ENCODE measurements at regions not wholly inside any gene's neighbourhood (a gene's known extent, or its start where the extent isn't known, plus 50 kb on each side); places are given as distances from the start of the nearest gene placed in this dataset.

DNA sequence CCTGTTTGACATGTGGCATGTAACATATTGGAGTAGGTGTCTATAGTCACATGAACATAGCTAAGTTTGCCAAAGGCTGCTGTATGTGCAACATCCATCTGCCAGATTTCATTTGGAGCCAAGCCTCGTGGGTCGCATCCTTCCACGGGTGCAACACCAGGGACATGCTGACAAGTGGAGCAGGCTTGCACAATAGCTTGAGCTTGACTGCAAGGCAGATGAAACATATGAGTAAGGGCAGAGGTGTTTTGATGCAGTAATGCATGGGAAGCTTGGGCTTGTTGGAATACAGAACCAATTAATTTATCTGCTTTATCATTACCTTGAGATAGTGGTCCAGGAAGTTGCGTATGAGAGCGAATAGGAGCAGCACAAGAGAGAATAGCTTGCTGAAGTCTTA is 74.1 kb upstream of the BTN3A2 start:
- no peak for DNase-seq (ENCODE audit: low read depth)

GRCh38 chr6:26292709-26293108 is 72.3 kb upstream of the BTN3A2 start:
- DNase-seq (ENCODE audit: low read depth) = no peak

- DNase-seq (ENCODE audit: low read depth) = no peak
Measured at GRCh38 chr6:26294302-26294701, 70.7 kb upstream of the BTN3A2 start.

- DNase-seq (ENCODE audit: low read depth) = no peak
Measured at GRCh38 chr6:26295691-26296555, 69.1 kb upstream of the BTN3A2 start.

DNA sequence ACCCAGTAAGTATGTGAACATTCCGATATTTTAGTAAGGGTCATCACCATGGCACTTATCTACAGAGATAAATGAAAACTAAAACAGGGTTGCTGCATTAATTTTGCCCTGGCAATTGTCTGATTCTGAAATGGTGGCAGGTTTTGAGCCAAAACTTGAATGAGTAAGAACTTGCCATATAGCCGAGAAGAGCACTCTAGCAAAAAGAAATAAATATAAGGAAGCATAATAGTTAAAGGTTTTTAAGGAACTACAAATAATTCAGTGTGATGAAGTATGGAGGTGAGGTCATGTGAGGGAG is 68.5 kb upstream of the BTN3A2 start:
- DNase-seq (ENCODE audit: low read depth) = no peak

- no peak for DNase-seq (ENCODE audit: low read depth)
Measured at GRCh38 chr6:26296857-26297648, 67.9 kb upstream of the BTN3A2 start.

GRCh38 chr6:26299286-26300042 is 65.5 kb upstream of the BTN3A2 start:
- no peak for DNase-seq (ENCODE audit: low read depth)

DNA sequence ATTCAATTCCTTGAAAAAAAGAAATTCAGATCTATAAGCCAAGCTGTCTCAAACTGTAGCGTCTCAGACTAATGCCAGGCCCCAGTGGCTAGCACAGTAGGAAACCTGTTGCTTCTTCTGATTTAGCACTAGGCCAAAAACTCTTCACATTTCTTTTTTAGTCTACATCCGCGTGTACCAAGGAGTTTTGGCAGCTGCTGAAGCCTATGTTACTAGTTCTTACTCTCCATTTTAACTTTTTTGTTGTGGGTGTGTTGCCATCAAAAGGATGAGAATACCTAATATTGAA is 65.0 kb upstream of the BTN3A2 start:
- DNase-seq (ENCODE audit: low read depth) = no peak

- DNase-seq (ENCODE audit: low read depth) = no peak
Measured at GRCh38 chr6:26300359-26300758, 64.6 kb upstream of the BTN3A2 start.

- no peak for DNase-seq (ENCODE audit: low read depth)
Measured at GRCh38 chr6:26300828-26301227, 64.2 kb upstream of the BTN3A2 start.

- no peak for DNase-seq (ENCODE audit: low read depth)
Measured at GRCh38 chr6:26301638-26302037, 63.4 kb upstream of the BTN3A2 start.

- no peak for DNase-seq (ENCODE audit: low read depth)
Measured at GRCh38 chr6:26302941-26303559, 61.9 kb upstream of the BTN3A2 start.

DNA sequence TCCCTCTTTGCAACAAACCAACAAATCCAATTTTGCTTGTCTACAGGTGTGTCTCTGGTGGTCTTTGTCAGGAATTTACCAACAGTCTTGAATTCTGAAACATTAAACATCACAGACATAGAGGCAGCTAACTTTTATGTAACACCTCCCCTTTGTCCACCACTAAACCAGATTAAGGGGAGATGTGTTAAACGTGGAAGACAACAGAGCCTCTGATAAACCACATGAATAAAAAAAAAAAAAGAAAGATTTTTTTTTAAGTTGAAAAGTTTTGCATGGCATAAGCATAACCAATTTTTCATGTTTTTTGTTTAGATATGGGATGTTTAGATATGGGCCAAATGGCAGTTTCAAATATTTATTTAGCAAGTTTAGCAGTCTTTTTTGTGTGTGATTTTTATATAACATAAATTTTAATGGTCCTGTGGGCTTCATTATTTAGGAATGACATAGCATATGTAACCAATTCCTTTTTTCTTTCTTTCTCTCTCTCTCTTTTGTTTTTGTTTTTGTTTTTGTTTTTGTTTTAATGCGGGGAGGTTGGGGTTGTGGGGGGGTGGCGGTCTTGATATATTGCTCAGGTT is 60.7 kb upstream of the BTN3A2 start:
- no peak for DNase-seq (ENCODE audit: low read depth)

DNA sequence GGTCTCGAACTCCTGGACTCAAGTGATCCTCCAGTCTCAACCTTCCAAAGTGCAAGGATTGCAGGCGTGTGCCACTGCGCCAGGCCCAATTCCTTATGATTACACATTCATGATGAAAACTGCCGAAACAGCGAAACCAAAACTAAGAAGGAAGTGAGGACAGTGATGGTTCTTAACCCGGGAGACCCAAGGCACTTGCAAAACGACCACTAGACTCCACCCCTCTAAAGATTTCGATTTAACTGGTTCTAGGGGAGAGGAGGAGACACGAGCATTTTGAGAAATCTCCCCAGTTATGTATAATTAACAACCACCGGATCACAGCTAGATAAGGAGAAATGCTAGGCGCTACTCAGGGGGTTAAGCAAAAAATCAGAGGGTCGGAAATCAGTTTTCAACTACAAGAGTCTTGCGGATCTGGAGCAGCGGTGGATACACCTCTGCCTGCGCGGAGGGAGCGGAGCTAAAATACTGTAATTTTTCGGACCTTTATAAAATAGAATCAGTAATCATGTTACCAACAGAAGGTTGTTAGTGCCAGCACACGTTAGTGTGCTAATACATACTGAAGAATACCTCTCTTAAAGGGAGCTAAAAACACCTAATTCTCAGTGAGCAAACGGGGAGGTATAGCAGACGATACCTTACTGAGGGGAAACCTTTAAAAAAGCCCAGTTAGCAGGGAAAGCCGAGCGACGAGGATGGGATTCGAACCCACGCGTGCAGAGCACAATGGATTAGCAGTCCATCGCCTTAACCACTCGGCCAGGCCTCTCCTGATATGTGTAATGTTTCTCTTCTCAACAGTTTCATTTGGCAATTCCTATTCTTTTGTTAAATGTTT is 60.0 kb upstream of the BTN3A2 start:
- no peak for DNase-seq (ENCODE audit: low read depth)

DNA sequence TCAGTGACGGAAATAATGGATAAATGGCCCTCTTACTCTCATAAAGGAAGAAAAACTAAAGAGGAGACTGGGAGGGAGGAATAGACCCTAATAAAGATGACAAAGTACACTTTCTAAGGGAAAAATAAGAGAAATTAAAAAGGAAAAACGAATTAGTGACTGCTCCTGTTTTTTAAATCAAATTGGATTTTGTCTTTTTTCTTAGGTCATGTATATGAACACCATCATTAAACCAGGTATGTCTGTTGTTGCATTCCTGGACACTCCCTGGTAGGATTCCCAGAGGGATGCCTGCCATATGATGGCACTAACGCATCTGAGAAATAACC is 59.4 kb upstream of the BTN3A2 start:
- no peak for DNase-seq (ENCODE audit: low read depth)

- DNase-seq (ENCODE audit: low read depth) = no peak
Measured at GRCh38 chr6:26306232-26306631, 58.8 kb upstream of the BTN3A2 start.

DNA sequence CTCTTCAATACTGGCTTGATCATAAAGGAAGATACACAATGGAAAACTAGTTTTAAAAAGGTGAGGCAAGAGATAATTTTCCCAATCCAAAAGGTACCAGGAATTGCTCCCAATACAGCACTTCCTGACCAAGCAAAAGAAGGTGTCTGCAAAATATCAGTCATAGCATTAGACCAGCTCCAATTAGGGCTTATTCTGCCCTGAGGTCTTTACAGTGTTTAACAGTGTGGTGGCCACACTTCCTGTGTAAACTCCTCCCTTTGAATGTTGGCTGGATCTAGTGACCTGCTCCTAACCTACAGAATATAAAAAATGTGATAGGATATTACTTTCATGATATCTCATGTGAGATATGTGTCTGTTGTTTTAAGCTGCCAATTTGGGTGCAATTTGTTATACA is 57.1 kb upstream of the BTN3A2 start:
- no peak for DNase-seq (ENCODE audit: low read depth)

- DNase-seq (ENCODE audit: low read depth) = no peak
Measured at GRCh38 chr6:26309731-26310142, 55.3 kb upstream of the BTN3A2 start.

DNA sequence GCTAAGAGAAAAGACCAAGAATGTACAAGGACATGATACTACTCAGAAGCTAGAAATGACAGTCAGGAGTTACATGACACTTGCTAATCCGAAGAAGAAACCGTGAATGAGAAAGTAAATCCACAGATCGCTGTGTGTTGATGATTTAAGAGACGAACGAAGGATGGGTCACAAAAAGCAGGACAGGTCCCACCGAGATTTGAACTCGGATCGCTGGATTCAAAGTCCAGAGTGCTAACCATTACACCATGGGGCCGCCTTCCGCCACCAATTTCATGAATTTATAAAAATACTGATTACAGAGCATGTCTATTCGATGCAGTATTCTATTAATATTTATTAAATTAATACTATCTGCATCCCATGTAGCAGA is 54.0 kb upstream of the BTN3A2 start:
- DNase-seq (ENCODE audit: low read depth) = no peak

- DNase-seq (ENCODE audit: low read depth) = no peak
Measured at GRCh38 chr6:26311385-26312095, 53.5 kb upstream of the BTN3A2 start.

GRCh38 chr6:26312096-26312463 is 52.9 kb upstream of the BTN3A2 start:
- no peak for DNase-seq (ENCODE audit: low read depth)
